Memory B cell (primary cell): ENCODE measurements at regions not wholly inside any gene's neighbourhood (a gene's known extent, or its start where the extent isn't known, plus 50 kb on each side); places are given as distances from the start of the nearest gene placed in this dataset.
"Not testable (repeated sequence)": the region's sequence is repeated elsewhere in the genome, so short reads cannot be mapped to it uniquely, and the experiment has no call there.

ENCODE experiments used
- ATAC-seq: fragments of 150-1000 bp; cut with Tn5 transposase; 2 replicates; pipeline ENCODE4 v1.10.0; 2021; ENCODE audit warnings: low read depth, mild to moderate bottlenecking, moderate library complexity
- DNase-seq, 2 donors: peaks; one replicate each; pipeline ENCODE4 v3.0.0; 2022; ENCODE audit warnings: low spot score in 2 of 2
- H3K27ac Mint-ChIP-seq: one replicate; pipeline ENCODE4 v1.8.0; 2022; ENCODE audit warnings: mild to moderate bottlenecking, moderate library complexity, mixed read lengths
- H3K27me3 Mint-ChIP-seq: one replicate; pipeline ENCODE4 v1.8.0; 2022; ENCODE audit warnings: mixed read lengths
- H3K36me3 Mint-ChIP-seq: one replicate; pipeline ENCODE4 v1.8.0; 2022; ENCODE audit warnings: mild to moderate bottlenecking, mixed read lengths
- H3K4me1 Mint-ChIP-seq: one replicate; pipeline ENCODE4 v1.8.0; 2022; ENCODE audit warnings: mixed read lengths
- H3K4me3 Mint-ChIP-seq: one replicate; pipeline ENCODE4 v1.8.0; 2022; ENCODE audit warnings: mild to moderate bottlenecking, moderate library complexity, mixed read lengths
- H3K9me3 Mint-ChIP-seq: one replicate; pipeline ENCODE4 v1.8.0; 2022; ENCODE audit warnings: mixed read lengths

DNA sequence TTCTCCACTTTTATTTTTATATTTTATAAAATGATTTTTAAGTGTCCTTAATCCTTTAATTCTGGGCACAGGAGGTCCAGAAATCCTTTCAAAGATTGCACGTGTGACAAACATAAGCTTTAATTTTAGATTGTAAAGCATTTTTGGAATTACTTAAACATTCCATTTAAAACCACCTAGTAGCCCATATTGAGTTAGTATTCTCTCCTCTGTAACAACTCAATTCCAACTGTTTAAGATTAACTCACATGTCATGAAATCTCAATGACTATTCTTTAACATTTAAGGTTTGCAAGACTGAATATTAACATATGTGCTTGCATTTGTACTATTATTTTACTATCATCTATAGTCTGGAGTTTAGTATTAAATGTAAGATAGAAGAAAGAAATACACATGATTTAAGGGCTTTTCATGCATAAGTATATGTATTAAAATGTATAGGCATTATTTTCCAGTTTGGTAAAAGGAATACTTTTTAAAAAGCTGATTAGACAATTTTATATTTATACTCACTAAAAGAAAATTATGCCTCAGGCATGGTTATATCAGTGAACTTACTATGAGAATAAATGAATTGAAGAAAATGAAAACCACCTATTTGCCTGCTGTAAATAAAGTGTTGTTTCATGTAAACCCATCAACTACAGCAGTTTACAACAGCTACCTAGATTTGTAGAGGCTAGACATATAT, 776.9 kb downstream of the SLC6A15 start:
- H3K36me3 Mint-ChIP-seq = no peaks in the 10 kb centered on the region
- no peak overlapping the region for H3K27ac Mint-ChIP-seq
- no peaks in the 10 kb centered on the region for H3K27me3 Mint-ChIP-seq

DNA sequence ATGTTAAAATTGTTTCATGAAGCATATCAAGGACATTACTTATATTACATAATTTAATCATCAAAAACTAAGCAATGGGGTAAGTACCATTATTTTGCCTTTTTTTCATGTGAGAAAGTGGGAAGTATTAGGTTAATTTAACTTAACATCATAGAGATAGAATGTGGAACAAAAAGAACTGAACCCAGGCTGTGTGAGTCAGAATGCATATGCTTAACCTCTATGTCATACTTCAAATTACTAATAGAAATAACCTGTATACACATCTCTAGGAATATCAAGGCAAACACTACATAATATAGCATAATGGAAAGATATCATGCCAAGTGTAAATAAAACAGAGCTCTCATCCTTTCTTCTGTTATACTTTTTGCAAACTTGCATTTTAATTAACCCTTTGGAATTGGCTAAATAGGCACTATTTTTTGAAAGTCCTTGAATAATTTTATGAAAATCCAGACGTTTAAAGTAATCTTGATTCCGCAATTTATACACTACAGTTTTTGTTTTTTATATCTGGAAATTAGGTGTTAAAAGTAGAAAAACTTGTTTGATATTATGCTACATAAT, 777.7 kb downstream of the SLC6A15 start:
- H3K4me3 Mint-ChIP-seq = no peak overlapping the region
- H3K36me3 Mint-ChIP-seq = no peaks in the 10 kb centered on the region
- no peaks in the 10 kb centered on the region for H3K4me1 Mint-ChIP-seq
- DNase-seq (no peak), ATAC-seq (no peak)
- no peaks in the 10 kb centered on the region for H3K9me3 Mint-ChIP-seq
- no peaks in the 10 kb centered on the region for H3K27me3 Mint-ChIP-seq
- no peak overlapping the region for H3K27ac Mint-ChIP-seq

More for the DNA sequence above, 776.9 kb downstream of the SLC6A15 start:
- no peak for ATAC-seq
- Mint-ChIP-seq H3K4me1 (no peaks in the 10 kb centered on the region), H3K4me3 (no peak overlapping the region), H3K9me3 (peaks cover under 1% of the 10 kb centered on the region)
- DNase-seq = no peak

DNA sequence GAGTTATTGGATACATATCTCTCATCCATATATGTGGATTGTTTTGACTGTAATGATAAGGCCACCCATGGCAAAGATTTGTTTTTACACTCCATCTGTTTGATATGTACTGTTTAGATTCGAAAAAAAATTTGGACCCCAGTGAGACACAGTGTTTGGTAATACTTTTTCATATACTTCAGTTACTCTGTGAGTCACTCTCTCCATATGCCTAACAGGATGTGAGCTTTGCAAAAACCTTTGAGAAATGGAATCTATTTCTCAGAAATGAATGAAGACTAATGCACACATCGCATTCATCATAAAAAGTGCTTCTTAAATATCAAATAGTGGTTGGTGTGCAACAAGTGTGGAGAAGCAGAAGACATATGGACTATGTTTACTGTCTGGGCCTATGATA, 781.5 kb downstream of the SLC6A15 start:
- no peaks in the 10 kb centered on the region for H3K27me3 Mint-ChIP-seq
- H3K36me3 Mint-ChIP-seq = no peaks in the 10 kb centered on the region
- H3K9me3 Mint-ChIP-seq = no peaks in the 10 kb centered on the region
- ATAC-seq (no peak), DNase-seq (no peak)
- H3K4me1 Mint-ChIP-seq = no peaks in the 10 kb centered on the region
- no peak overlapping the region for H3K4me3 Mint-ChIP-seq
- H3K27ac Mint-ChIP-seq = no peak overlapping the region

DNA sequence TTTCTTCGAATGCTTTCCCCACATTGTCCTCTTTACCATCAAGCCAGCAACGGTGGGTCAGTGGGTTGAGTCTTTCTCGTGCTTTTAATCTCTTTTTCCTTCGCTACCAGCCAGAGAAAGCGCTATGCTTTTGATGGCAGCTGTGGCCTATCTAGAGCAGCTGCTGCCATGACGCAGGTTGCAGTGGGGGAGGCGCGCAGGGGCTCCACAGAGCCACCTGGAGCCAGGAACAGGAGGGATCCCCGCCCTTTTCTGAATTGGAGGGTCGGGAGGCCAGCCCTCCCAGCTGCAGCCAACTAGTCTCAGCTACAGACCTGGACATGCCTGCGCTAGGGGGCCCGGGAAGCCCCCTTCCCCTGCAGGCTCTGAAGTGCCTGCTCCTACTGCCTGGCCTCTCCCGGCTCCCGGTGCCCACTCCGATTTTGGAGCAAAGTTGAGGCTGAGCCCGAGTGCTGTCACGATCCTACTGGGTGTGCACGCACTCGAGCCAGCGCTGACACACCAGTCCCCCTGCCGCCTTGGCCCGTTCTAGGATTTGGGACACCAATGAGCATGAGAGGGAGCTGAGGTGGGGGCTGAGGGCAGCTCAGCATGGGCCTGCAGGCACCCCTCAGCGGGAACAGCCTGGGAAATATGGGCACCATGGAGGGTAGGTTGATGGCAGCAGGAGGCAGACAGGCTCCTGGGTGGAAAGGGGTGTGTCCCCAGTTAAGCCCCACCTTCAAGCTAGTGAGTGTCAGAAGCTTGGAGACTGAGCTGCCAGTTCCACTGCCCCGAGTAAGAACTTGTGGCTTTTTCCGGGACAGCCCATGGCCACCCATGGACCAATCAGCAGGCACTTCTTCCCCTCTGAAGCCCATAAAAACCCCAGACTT, 784.2 kb downstream of the SLC6A15 start:
- ATAC-seq (no peak), DNase-seq (no peak)
- no peaks in the 10 kb centered on the region for H3K27me3 Mint-ChIP-seq
- no peaks in the 10 kb centered on the region for H3K9me3 Mint-ChIP-seq
- no peak overlapping the region for H3K27ac Mint-ChIP-seq
- H3K4me1 Mint-ChIP-seq = no peaks in the 10 kb centered on the region
- H3K36me3 Mint-ChIP-seq = no peaks in the 10 kb centered on the region
- H3K4me3 Mint-ChIP-seq = no peak overlapping the region

DNA sequence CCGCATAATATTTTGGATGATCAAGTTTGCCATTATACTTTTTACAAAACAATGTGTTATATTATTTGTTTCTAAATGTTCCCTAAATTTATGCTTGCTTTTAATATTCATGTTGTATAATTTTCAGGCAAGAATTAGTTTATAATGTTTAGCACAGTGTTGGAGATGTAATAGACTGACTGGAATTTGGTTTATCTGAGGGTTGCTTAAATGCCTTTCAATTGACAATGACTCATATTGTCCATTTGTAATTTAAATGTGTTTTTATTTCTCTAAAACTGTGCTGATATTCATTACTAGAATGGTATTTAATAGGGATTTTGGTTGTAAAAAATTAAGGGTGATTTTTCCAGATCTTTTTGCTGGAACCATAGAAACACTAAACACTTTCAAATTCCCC, 788.4 kb downstream of the SLC6A15 start:
- no peaks in the 10 kb centered on the region for H3K27me3 Mint-ChIP-seq
- H3K27ac Mint-ChIP-seq = no peak overlapping the region
- H3K4me3 Mint-ChIP-seq = no peak overlapping the region
- DNase-seq = no peak
- no peak for ATAC-seq
- H3K36me3 Mint-ChIP-seq = no peaks in the 10 kb centered on the region
- no peaks in the 10 kb centered on the region for H3K9me3 Mint-ChIP-seq
- no peaks in the 10 kb centered on the region for H3K4me1 Mint-ChIP-seq

DNA sequence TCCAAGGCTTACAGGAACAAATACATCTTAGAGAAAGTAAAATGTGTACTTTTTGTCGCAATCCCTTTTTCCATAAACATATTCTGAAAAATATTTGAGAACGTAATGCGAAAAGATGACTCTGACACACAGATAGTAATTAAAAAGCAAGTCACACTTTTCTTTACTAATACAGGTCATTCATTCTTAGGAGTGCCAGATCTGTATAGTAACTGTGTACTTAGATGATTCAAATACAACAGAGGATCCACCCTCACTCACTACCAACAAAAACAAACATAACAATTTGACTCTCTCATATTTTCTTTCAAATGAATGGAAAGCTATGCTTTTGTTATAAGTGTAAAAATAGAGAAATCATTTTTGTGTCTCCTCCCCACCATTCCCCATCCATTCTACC, 795.4 kb downstream of the SLC6A15 start:
- no peaks in the 10 kb centered on the region for H3K27me3 Mint-ChIP-seq
- no peak for DNase-seq
- ATAC-seq = no peak
- H3K4me1 Mint-ChIP-seq = no peaks in the 10 kb centered on the region
- peaks cover 2% of the 10 kb centered on the region for H3K9me3 Mint-ChIP-seq
- H3K36me3 Mint-ChIP-seq = no peaks in the 10 kb centered on the region
- no peak overlapping the region for H3K4me3 Mint-ChIP-seq
- H3K27ac Mint-ChIP-seq = no peak overlapping the region

DNA sequence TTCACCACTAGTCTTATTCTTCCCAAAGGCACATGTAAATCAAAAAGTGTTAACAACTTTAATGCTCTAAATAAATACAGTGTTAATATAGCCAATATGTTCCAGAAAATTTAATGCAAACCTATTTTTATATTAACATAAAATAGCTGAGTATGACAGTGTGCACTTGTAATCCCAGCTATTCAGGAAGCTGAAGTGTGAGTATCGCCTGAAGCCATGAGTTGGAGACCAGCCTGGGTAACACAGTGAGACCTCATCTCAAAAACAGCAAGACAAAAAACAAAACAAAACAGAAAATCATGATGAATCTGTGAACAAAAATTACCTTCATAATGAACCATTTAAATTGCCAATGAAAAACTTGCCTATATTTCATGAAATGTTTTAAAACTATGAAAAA, 798.9 kb downstream of the SLC6A15 start:
- no peak for ATAC-seq

DNA sequence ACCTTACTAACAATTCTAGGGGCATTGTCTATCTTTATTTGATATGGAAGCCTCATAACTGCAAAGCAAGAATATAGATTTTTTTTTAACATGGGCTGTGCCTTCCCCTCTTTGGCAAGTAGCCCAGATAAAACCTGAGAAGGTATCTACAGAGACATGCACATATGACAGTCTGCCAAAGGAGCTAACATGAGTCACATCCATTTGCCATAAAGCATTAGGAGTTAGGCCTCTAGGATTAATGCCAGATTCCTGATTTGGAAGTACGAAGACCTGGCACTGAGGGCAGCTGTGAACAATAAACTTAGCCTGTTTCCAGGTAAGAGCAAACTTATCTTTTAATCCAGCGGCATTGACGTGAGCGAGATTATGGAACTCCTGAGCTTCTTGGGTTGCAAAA, 808.7 kb downstream of the SLC6A15 start:
- peaks cover 18% of the 10 kb centered on the region for H3K9me3 Mint-ChIP-seq
- H3K27ac Mint-ChIP-seq, H3K4me1 Mint-ChIP-seq, H3K4me3 Mint-ChIP-seq, H3K27me3 Mint-ChIP-seq, ATAC-seq, H3K36me3 Mint-ChIP-seq, DNase-seq: not testable (repeated sequence)

More for the DNA sequence above, 798.9 kb downstream of the SLC6A15 start:
- Mint-ChIP-seq H3K9me3 (peaks cover 5% of the 10 kb centered on the region), H3K4me3 (no peak overlapping the region), H3K27ac (no peak overlapping the region), H3K27me3 (no peaks in the 10 kb centered on the region), H3K4me1 (no peaks in the 10 kb centered on the region), H3K36me3 (no peaks in the 10 kb centered on the region)
- no peak for DNase-seq

DNA sequence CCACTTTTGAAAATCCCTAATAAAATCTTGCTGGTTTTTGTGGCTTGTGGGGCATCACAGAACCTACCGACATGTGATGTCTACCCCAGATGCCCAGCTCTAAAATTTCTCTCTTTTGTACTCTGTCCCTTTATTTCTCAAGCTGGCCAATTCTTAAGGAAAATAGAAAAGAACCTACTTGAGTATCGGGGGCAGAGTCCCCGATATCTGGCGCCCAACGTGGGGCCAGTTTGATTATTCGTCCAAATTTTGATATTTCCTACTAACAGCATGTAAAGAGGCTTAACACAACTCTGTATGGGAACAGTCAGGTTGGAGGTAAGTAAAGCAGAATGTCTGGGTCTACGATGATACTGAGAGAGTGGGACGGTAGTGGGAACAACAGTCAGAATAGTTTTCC, 810.6 kb downstream of the SLC6A15 start:
- H3K36me3 Mint-ChIP-seq, DNase-seq, H3K4me1 Mint-ChIP-seq, ATAC-seq, H3K27ac Mint-ChIP-seq, H3K27me3 Mint-ChIP-seq, H3K4me3 Mint-ChIP-seq: not testable (repeated sequence)
- H3K9me3 Mint-ChIP-seq = peaks cover 14% of the 10 kb centered on the region

DNA sequence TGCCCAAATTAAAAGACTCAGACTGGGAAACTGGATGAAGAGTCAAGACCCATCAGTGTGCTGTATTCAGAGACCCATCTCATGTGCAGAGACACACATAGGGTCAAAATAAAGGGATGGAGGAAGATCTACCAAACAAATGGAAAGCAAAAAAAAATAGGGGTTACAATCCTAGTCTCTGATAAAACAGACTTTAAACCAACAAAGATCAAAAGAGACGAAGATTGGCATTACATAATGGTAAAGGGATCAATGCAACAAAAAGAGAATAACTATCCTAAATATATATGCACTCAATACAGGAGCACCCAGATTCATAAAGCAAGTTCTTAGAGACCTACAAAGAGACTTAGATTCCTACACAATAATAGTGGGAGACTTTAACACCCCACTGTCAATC, 813.0 kb downstream of the SLC6A15 start:
- H3K27ac Mint-ChIP-seq, H3K4me1 Mint-ChIP-seq, ATAC-seq, H3K4me3 Mint-ChIP-seq, H3K27me3 Mint-ChIP-seq, DNase-seq, H3K36me3 Mint-ChIP-seq: not testable (repeated sequence)
- peaks cover 14% of the 10 kb centered on the region for H3K9me3 Mint-ChIP-seq

DNA sequence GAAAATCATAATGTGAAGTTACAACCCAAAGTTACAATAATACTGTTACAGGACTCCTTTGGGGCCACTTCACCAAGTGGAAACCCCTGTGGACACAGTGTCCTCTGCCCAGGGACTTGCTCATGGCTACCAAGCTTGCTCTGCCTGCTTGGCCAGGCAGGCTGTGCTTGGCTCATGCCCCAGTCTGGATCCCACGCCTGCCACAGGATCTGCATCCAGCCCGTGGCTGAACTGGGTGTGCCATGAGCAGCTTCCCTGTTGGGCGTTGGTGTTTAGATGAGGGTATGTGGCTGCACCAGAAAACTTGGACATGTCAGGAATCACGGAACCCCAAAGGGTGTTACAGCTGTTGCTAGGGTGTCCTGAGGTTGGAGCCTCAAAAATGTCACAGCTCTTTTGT, 820.9 kb downstream of the SLC6A15 start:
- H3K27me3 Mint-ChIP-seq = no peaks in the 10 kb centered on the region
- no peaks in the 10 kb centered on the region for H3K36me3 Mint-ChIP-seq
- DNase-seq (no peak), ATAC-seq (no peak)
- peaks cover 1% of the 10 kb centered on the region for H3K9me3 Mint-ChIP-seq
- H3K4me1 Mint-ChIP-seq = no peaks in the 10 kb centered on the region
- H3K4me3 Mint-ChIP-seq = no peak overlapping the region
- H3K27ac Mint-ChIP-seq = no peak overlapping the region

DNA sequence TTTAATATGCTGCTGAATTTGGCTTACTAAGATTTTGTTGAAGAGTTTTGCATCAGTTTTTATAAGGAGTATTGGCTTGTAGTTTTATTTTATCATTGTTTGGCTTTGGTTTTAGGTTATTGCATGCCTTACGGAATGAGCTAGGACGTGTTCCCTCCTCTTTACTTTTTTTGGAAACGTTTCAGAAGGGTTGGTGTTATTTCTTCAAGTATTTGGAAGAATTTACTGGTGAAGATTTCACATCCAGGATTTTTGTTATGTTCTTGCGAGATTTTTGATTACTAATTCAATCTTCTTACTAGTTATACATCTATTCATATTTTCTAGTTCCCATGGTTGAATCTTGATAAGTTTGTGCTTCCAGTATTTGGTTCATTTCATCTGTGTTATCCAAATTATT, 823.2 kb downstream of the SLC6A15 start:
- H3K4me3 Mint-ChIP-seq = no peak overlapping the region
- H3K27ac Mint-ChIP-seq = no peak overlapping the region
- no peaks in the 10 kb centered on the region for H3K27me3 Mint-ChIP-seq
- ATAC-seq = no peak
- H3K9me3 Mint-ChIP-seq = peaks cover 1% of the 10 kb centered on the region
- no peaks in the 10 kb centered on the region for H3K4me1 Mint-ChIP-seq
- no peak for DNase-seq
- H3K36me3 Mint-ChIP-seq = no peaks in the 10 kb centered on the region

DNA sequence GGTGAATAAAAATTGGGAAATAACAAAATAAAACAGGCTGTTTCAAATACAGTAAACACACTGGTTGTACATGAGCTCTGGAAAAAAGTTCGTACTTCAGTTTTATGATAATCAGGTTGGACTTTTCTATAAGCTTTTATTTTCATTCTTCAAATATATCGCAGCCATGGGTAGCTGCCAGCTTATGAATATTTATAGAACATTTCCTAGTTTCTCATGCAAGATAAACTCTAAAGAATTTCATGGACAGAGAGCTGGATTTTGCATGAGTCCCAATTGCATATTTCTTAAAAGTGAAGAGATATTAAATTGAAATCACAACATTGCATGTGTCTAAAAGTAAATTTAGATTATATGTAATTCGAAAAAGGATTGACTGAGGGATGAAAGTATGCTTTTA, 827.6 kb downstream of the SLC6A15 start:
- Mint-ChIP-seq H3K36me3 (no peaks in the 10 kb centered on the region), H3K4me3 (no peak overlapping the region), H3K9me3 (peaks cover 1% of the 10 kb centered on the region), H3K4me1 (no peaks in the 10 kb centered on the region), H3K27me3 (no peaks in the 10 kb centered on the region), H3K27ac (no peak overlapping the region)
- ATAC-seq = no peak
- no peak for DNase-seq

DNA sequence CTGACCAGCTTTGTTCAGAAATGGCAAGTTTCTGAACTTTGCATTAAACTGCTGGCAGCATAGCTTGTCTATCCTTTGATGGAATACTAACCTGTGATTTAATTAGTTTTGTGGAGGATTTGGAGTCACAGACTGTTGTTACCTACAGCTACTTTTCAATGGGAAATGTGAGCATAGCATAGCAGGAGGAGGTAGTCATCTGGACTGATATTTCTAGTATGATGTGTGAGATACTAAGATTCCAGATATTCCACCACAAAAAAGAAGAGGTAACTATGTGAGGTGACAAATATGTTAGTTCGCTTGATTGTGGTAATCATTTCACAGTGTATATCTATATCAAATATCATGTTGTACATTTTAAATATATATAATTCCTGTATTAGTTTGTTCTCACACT, 833.0 kb downstream of the SLC6A15 start:
- Mint-ChIP-seq H3K27ac (no peak overlapping the region), H3K4me1 (no peaks in the 10 kb centered on the region), H3K36me3 (no peaks in the 10 kb centered on the region), H3K4me3 (no peak overlapping the region), H3K9me3 (peaks cover 1% of the 10 kb centered on the region), H3K27me3 (no peaks in the 10 kb centered on the region)
- no peak for ATAC-seq
- DNase-seq = no peak
